Kidney (tissue), 13 donors: ENCODE measurements at regions not wholly inside any gene's neighbourhood (a gene's known extent, or its start where the extent isn't known, plus 50 kb on each side); places are given as distances from the start of the nearest gene placed in this dataset.

Experiments used
- DNase-seq, 5 donors: peaks; one replicate each; pipeline ENCODE4 v3.0.0-alpha.2; 2013 to 2020
- FAIRE-seq: peaks from 2 replicates; lab custom pipeline; 2012; peaks lifted over from hg19 to GRCh38; lab: Jason Lieb, UNC
- H3K27ac ChIP-seq, 2 donors: one replicate each; pipeline ENCODE4 v1.7.0; 2013; ENCODE audit warnings: low read depth in 2 of 2, low read length in 2 of 2, inconsistent platforms in 1 of 2
- H3K27me3 ChIP-seq: one replicate; pipeline ENCODE4 v1.7.1; 2013; ENCODE audit warnings: low read length, inconsistent platforms; ENCODE audit not compliant: control insufficient read depth, insufficient read depth
- H3K36me3 ChIP-seq, 3 donors: one replicate each; pipeline versions ENCODE4 v1.7.0 to v1.7.1; 2013; ENCODE audit warnings: low read length in 3 of 3, control low read depth in 1 of 3, inconsistent platforms in 1 of 3; ENCODE audit not compliant: insufficient read depth in 3 of 3, control insufficient read depth in 2 of 3
- H3K4me1 ChIP-seq, 3 donors: one replicate each; pipeline versions ENCODE4 v1.7.0 to v1.7.1; 2013; ENCODE audit warnings: low read length in 3 of 3, inconsistent platforms in 1 of 3, low read depth in 1 of 3; ENCODE audit not compliant: control insufficient read depth in 2 of 3, insufficient read depth in 2 of 3
- H3K4me3 ChIP-seq, 3 donors: one replicate each; pipeline versions ENCODE4 v1.7.0 to v1.8.1; 2013; ENCODE audit warnings: low read length in 3 of 3, control low read depth in 1 of 3, inconsistent platforms in 1 of 3
- H3K9ac ChIP-seq, 3 donors: one replicate each; pipeline versions ENCODE4 v1.7.0 to v1.7.1; 2013; ENCODE audit warnings: low read length in 3 of 3, control low read depth in 1 of 3, inconsistent platforms in 1 of 3
- H3K9me3 ChIP-seq, 3 donors: one replicate each; pipeline versions ENCODE4 v1.7.0 to v1.7.1; 2013; ENCODE audit warnings: low read length in 3 of 3, control low read depth in 1 of 3, inconsistent platforms in 1 of 3; ENCODE audit not compliant: control insufficient read depth in 2 of 3, insufficient read depth in 1 of 3
- CTCF ChIP-seq: IDR thresholded peaks from 3 replicates; pipeline ENCODE4 v1.5.1; 2012; ENCODE audit warnings: mild to moderate bottlenecking, moderate library complexity, borderline replicate concordance; ENCODE audit not compliant: insufficient read depth; ENCODE audit errors: extremely low read depth
- intact Hi-C: fragments of 100-400 bp; cut with DNase I; formaldehyde crosslinking; loops from one replicate; pipeline ENCODE4 v1.11.1; 2022
- donor health status: control.
- donor health status: control.
- donor health status: control.
- donor health status: control.
- donor health status: control.
- donor health status: DM: yes; HTN: yes; CAD: no.
- donor health status: Normal renal cell carcinoma (clear cell type).

GRCh38 chr16:9528511-9529079, 437.2 kb downstream of the HAPSTR1 start:
- no peak for TF ChIP-seq CTCF
- H3K27me3 ChIP-seq: no peaks in the 10 kb centered on the region
- H3K9ac ChIP-seq: no peak overlapping the region
- FAIRE-seq (no peak), DNase-seq (no peak)
- peaks cover 0 to 2% (median 0%) of the 10 kb centered on the region in 3 donors for H3K9me3 ChIP-seq
- H3K36me3 ChIP-seq: no peaks in the 10 kb centered on the region
- H3K4me1 ChIP-seq: no peaks in the 10 kb centered on the region
- H3K4me3 ChIP-seq: no peak overlapping the region
- H3K27ac ChIP-seq: no peak overlapping the region
- intact Hi-C loops: no loop called here

- H3K36me3 ChIP-seq: no peaks in the 10 kb centered on the region
- no peak overlapping the region for H3K9ac ChIP-seq
- H3K4me1 ChIP-seq: no peaks in the 10 kb centered on the region
- no peak for TF ChIP-seq CTCF
- H3K27ac ChIP-seq: no peak overlapping the region
- H3K9me3 ChIP-seq: peaks cover 0 to 2% (median 0%) of the 10 kb centered on the region in 3 donors
- FAIRE-seq (no peak), DNase-seq (no peak)
- intact Hi-C loops: no loop called here
- H3K27me3 ChIP-seq: no peaks in the 10 kb centered on the region
- no peak overlapping the region for H3K4me3 ChIP-seq
Observed at GRCh38 chr16:9533042-9533441, 441.6 kb downstream of the HAPSTR1 start.

GRCh38 chr16:9534759-9535158, 443.3 kb downstream of the HAPSTR1 start:
- intact Hi-C loops: no loop called here
- no peak for FAIRE-seq

More at GRCh38 chr16:9534759-9535158, 443.3 kb downstream of the HAPSTR1 start:
- Histone ChIP-seq H3K36me3 (no peaks in the 10 kb centered on the region), H3K4me1 (no peaks in the 10 kb centered on the region), H3K4me3 (no peak overlapping the region), H3K27ac (no peak overlapping the region), H3K9me3 (peaks cover 0 to 2% (median 0%) of the 10 kb centered on the region in 3 donors), H3K27me3 (no peaks in the 10 kb centered on the region), H3K9ac (no peak overlapping the region)
- no peak for TF ChIP-seq CTCF
- DNase-seq: no peak
